Suprapubic skin (tissue), 3 donors: ENCODE measurements at regions not wholly inside any gene's neighbourhood (a gene's known extent, or its start where the extent isn't known, plus 50 kb on each side); places are given as distances from the start of the nearest gene placed in this dataset.

ENCODE experiments used
- EP300 ChIP-seq: sonication (generic); formaldehyde crosslinking; IDR thresholded peaks from one replicate; pipeline ENCODE4 v1.6.1; 2017; ENCODE audit warnings: antibody characterized with exemption
- TF ChIP-seq, protein P1 (sequence below), 2 donors: fragments of 200-600 bp in 1 of 2; fragments of 450-650 bp in 1 of 2; sonication (generic) in 1 of 2; IDR thresholded peaks; one replicate each; pipeline ENCODE4 v1.5.1; 2016 to 2019; ENCODE audit warnings: antibody characterized with exemption in 2 of 2, mild to moderate bottlenecking in 1 of 2, moderate library complexity in 1 of 2

DNA sequence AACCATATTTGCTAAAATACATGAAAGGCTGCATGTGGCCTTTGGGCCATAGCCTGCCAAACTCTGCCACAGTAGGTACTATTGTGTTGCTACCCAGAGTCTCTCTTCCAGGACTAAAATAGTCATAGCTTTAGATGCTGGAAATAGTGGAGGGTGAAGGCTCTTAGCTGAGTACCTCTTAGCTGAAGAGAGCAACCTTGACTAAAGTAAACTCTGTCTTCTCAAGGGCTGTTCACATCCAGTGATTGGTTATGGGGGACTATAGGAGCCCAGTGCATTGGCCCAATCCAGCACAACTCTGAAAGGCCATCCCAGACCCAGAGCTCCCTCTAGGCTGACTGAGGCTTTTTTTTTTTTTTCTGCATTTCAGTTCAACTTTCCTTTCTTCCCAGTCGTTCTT is 117.8 kb upstream of the ACP3 start:
- TF ChIP-seq, protein P1, sequence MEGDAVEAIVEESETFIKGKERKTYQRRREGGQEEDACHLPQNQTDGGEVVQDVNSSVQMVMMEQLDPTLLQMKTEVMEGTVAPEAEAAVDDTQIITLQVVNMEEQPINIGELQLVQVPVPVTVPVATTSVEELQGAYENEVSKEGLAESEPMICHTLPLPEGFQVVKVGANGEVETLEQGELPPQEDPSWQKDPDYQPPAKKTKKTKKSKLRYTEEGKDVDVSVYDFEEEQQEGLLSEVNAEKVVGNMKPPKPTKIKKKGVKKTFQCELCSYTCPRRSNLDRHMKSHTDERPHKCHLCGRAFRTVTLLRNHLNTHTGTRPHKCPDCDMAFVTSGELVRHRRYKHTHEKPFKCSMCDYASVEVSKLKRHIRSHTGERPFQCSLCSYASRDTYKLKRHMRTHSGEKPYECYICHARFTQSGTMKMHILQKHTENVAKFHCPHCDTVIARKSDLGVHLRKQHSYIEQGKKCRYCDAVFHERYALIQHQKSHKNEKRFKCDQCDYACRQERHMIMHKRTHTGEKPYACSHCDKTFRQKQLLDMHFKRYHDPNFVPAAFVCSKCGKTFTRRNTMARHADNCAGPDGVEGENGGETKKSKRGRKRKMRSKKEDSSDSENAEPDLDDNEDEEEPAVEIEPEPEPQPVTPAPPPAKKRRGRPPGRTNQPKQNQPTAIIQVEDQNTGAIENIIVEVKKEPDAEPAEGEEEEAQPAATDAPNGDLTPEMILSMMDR (IDR thresholded peaks at IDR 0.05) = no peak
- TF ChIP-seq EP300 = no peak
